NCI-H1436 (cell line): ENCODE measurements at regions not wholly inside any gene's neighbourhood (a gene's known extent, or its start where the extent isn't known, plus 50 kb on each side); places are given as distances from the start of the nearest gene placed in this dataset.
"Not testable (repeated sequence)": the region's sequence is repeated elsewhere in the genome, so short reads cannot be mapped to it uniquely, and the experiment has no call there.

Source experiments
- DNase-seq: peaks from one replicate; lab custom pipeline; 2025; lab: John Stamatoyannopoulos, UW

- DNase-seq = no peak
These were observed 240.9 kb downstream of the FGF9 start for GRCh38 chr13:21911646-21912298.

- no peak for DNase-seq
These were observed 242.1 kb downstream of the FGF9 start for GRCh38 chr13:21913010-21913409.

- no peak for DNase-seq
These were observed 246.5 kb downstream of the FGF9 start for GRCh38 chr13:21917086-21918015.

- not testable (repeated sequence) for DNase-seq
These were observed 249.9 kb downstream of the FGF9 start for GRCh38 chr13:21920802-21921201.

GRCh38 chr13:21924958-21925357 lies 254.1 kb downstream of the FGF9 start:
- no peak for DNase-seq

GRCh38 chr13:21925720-21926119 lies 254.8 kb downstream of the FGF9 start:
- DNase-seq = no peak

- DNase-seq = no peak
These were observed 258.5 kb downstream of the FGF9 start for GRCh38 chr13:21929400-21929799.

- no peak for DNase-seq
These were observed 259.7 kb downstream of the FGF9 start for GRCh38 chr13:21930536-21930935.

GRCh38 chr13:21932578-21932977 lies 261.7 kb downstream of the FGF9 start:
- no peak for DNase-seq

- no peak for DNase-seq
These were observed 262.1 kb downstream of the FGF9 start for GRCh38 chr13:21932996-21933395.

GRCh38 chr13:21934284-21934683 lies 263.4 kb downstream of the FGF9 start:
- DNase-seq = peak; percentile 83

- no peak for DNase-seq
These were observed 265.8 kb downstream of the FGF9 start for GRCh38 chr13:21936674-21937073.

- no peak for DNase-seq
These were observed 267.3 kb downstream of the FGF9 start for GRCh38 chr13:21938168-21938567.

GRCh38 chr13:21938636-21939035 lies 267.8 kb downstream of the FGF9 start:
- DNase-seq = no peak

- no peak for DNase-seq
These were observed 271.2 kb downstream of the FGF9 start for GRCh38 chr13:21942061-21942460.

GRCh38 chr13:21944610-21945009 lies 273.7 kb downstream of the FGF9 start:
- DNase-seq = no peak

GRCh38 chr13:21945195-21945594 lies 274.3 kb downstream of the FGF9 start:
- no peak for DNase-seq

GRCh38 chr13:21946964-21947363 lies 276.1 kb downstream of the FGF9 start:
- DNase-seq = no peak

- no peak for DNase-seq
These were observed 278.0 kb downstream of the FGF9 start for GRCh38 chr13:21948769-21949474.

- DNase-seq = no peak
These were observed 279.1 kb downstream of the FGF9 start for GRCh38 chr13:21949818-21950429.

GRCh38 chr13:21956666-21957065 lies 285.8 kb downstream of the FGF9 start:
- DNase-seq = no peak

GRCh38 chr13:21957833-21958232 lies 287.0 kb downstream of the FGF9 start:
- DNase-seq = no peak
